Colonic mucosa (tissue), 4 donors: ENCODE measurements at regions not wholly inside any gene's neighbourhood (a gene's known extent, or its start where the extent isn't known, plus 50 kb on each side); places are given as distances from the start of the nearest gene placed in this dataset. TPM values are rescaled to one million over a fixed set of nuclear protein-coding genes. Genes with fewer than 3 reads are reported as not detected.

Experiments used
- DNase-seq: peaks from one replicate; pipeline ENCODE4 v3.0.0-alpha.2; 2020
- H3K27ac ChIP-seq: fragments of 200-600 bp; one replicate; pipeline ENCODE4 v1.8.0; 2021
- H3K27me3 ChIP-seq: fragments of 200-600 bp; one replicate; pipeline ENCODE4 v1.8.0; 2021
- H3K36me3 ChIP-seq: fragments of 200-600 bp; one replicate; pipeline ENCODE4 v1.8.0; 2021
- H3K4me1 ChIP-seq: fragments of 200-600 bp; one replicate; pipeline ENCODE4 v1.8.0; 2021; ENCODE audit warnings: mild to moderate bottlenecking
- H3K4me3 ChIP-seq: fragments of 200-600 bp; one replicate; pipeline ENCODE4 v1.8.0; 2021
- H3K9ac ChIP-seq, 2 donors: one replicate each; pipeline ENCODE4 v1.7.0; 2013; ENCODE audit warnings: control low read depth in 2 of 2, low read depth in 2 of 2, low read length in 2 of 2
- H3K9me3 ChIP-seq: fragments of 200-600 bp; one replicate; pipeline ENCODE4 v1.8.0; 2021
- CTCF ChIP-seq: fragments of 200-600 bp; IDR thresholded peaks from one replicate; pipeline ENCODE4 v1.8.0; 2022; ENCODE audit warnings: antibody characterized with exemption, mild to moderate bottlenecking
- intact Hi-C: fragments of 100-400 bp; cut with DNase I; formaldehyde crosslinking; loops from one replicate; pipeline ENCODE4 v1.14.1; 2022
- microRNA-seq: library from miRNA; unstranded; fragments of <30 nt; microRNA quantifications from one replicate; pipeline ENCODE4, GENCODE V29; 2019
- donor health status: healthy.
- donor health status: DM: no; HTN: no; CAD: no.
- donor health status: DM: no; HTN: no; CAD: no.

- no peak overlapping the region for H3K27ac ChIP-seq
- intact Hi-C loops: no loop called here
- TF ChIP-seq CTCF: no peak
These were observed 50.7 kb upstream of the SLCO4A1 start for GRCh38 chr20:62591591-62591990.

More at GRCh38 chr20:62591591-62591990, 50.7 kb upstream of the SLCO4A1 start:
- H3K4me3 ChIP-seq: no peak overlapping the region
- H3K9me3 ChIP-seq: no peaks in the 10 kb centered on the region
- H3K4me1 ChIP-seq: no peaks in the 10 kb centered on the region
- peaks cover 2% of the 10 kb centered on the region for H3K27me3 ChIP-seq
- H3K9ac ChIP-seq: no peak overlapping the region
- no peak for DNase-seq
- no peaks in the 10 kb centered on the region for H3K36me3 ChIP-seq

Small RNA genes lying in the stretch of these regions (microRNA-seq; reads per million reads assigned to microRNA genes)
- 29.2 reads per million, percentile 34 among the genes with 10 or more reads in this experiment for gene MIR1-1
- gene MIR133A2: not detected
